ENCODE measurements at regions not wholly inside any gene's neighbourhood (a gene's known extent, or its start where the extent isn't known, plus 50 kb on each side); places are given as distances from the start of the nearest gene placed in this dataset.

DNA sequence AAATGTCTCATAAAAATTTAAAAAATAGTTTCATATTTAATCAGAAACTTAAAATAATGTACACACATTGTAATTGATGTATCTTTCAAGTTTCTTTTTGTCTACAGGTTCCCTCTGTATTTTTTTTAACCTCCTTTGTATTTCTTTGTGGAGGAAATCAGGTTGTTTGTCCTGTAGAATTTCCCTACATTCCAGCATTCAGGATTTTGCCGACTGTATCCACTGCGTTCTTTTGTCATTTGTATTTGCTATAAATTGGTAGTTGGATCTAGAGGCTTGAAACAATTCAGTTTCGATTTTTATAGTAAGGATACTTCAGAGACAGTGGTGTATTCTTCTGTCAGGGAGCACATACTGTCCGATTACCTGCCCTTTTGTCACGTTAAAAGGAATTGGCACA is 367.2 kb downstream of the SOX2 start:
- no peaks in the 10 kb centered on the region for H3K27me3 ChIP-seq (ENCODE audit: insufficient read depth)
- no peak overlapping the region for H3K4me2 ChIP-seq
- H3F3A ChIP-seq (replicated peaks; ENCODE audit: insufficient read depth), result no peaks in the 10 kb centered on the region
- no peak for DNase-seq
- ChIA-PET POLR2A (no interaction called here), CTCF (no interaction called here)
- H3K9me3 ChIP-seq, result no peaks in the 10 kb centered on the region
- no peaks in the 10 kb centered on the region for H3K79me2 ChIP-seq (ENCODE audit: insufficient read depth)
- H3K27ac ChIP-seq (ENCODE audit: low read depth in 2 of 2, low read length in 1 of 2), result no peak overlapping the region
- H3K9ac ChIP-seq, result no peak overlapping the region
- H4K20me1 ChIP-seq (ENCODE audit: insufficient read depth), result no peaks in the 10 kb centered on the region
- 72% methylated on average over 5 of the region's 5 CpGs for WGBS (ENCODE audit: low lambda C conversion rate)
- H2AFZ ChIP-seq (ENCODE audit: low read depth), result no peak overlapping the region
- TF ChIP-seq, protein P1, sequence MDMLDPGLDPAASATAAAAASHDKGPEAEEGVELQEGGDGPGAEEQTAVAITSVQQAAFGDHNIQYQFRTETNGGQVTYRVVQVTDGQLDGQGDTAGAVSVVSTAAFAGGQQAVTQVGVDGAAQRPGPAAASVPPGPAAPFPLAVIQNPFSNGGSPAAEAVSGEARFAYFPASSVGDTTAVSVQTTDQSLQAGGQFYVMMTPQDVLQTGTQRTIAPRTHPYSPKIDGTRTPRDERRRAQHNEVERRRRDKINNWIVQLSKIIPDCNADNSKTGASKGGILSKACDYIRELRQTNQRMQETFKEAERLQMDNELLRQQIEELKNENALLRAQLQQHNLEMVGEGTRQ (IDR thresholded peaks at IDR 0.05; ENCODE audit: borderline replicate concordance, low read depth, low read length), result no peak
- TF ChIP-seq FOSL2 (IDR thresholded peaks at IDR 0.05; ENCODE audit: borderline replicate concordance, low read depth) (no peak), RXRA (IDR thresholded peaks at IDR 0.05; ENCODE audit: borderline replicate concordance, low read depth) (no peak), EZH2phosphoT487 (IDR thresholded peaks at IDR 0.05; ENCODE audit: borderline replicate concordance, low read depth) (no peak), YY1 (IDR thresholded peaks at IDR 0.05; ENCODE audit: low read depth) (no peak), GATA2 (CRISPR knock-in tag; IDR thresholded peaks at IDR 0.05) (no peak), RFX5 (IDR thresholded peaks at IDR 0.05; ENCODE audit: low read length) (no peak), FOXJ3 (CRISPR knock-in tag; IDR thresholded peaks at IDR 0.05) (no peak), NFIC (IDR thresholded peaks at IDR 0.05; ENCODE audit: borderline replicate concordance) (no peak), NRF1 (IDR thresholded peaks at IDR 0.05; ENCODE audit: low read depth, low read length) (no peak), ELF1 (IDR thresholded peaks at IDR 0.05) (no peak), JUND (IDR thresholded peaks at IDR 0.05) (no peak), MEF2A (IDR thresholded peaks at IDR 0.05; ENCODE audit: borderline replicate concordance, low read depth) (no peak)
- TF ChIP-seq, protein P2, sequence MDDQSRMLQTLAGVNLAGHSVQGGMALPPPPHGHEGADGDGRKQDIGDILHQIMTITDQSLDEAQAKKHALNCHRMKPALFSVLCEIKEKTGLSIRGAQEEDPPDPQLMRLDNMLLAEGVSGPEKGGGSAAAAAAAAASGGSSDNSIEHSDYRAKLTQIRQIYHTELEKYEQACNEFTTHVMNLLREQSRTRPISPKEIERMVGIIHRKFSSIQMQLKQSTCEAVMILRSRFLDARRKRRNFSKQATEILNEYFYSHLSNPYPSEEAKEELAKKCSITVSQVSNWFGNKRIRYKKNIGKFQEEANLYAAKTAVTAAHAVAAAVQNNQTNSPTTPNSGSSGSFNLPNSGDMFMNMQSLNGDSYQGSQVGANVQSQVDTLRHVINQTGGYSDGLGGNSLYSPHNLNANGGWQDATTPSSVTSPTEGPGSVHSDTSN (IDR thresholded peaks at IDR 0.05), result no peak
- TF ChIP-seq, protein P3, sequence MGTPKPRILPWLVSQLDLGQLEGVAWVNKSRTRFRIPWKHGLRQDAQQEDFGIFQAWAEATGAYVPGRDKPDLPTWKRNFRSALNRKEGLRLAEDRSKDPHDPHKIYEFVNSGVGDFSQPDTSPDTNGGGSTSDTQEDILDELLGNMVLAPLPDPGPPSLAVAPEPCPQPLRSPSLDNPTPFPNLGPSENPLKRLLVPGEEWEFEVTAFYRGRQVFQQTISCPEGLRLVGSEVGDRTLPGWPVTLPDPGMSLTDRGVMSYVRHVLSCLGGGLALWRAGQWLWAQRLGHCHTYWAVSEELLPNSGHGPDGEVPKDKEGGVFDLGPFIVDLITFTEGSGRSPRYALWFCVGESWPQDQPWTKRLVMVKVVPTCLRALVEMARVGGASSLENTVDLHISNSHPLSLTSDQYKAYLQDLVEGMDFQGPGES (IDR thresholded peaks at IDR 0.05; ENCODE audit: low read depth, low read length), result no peak
- TF ChIP-seq, protein P4, sequence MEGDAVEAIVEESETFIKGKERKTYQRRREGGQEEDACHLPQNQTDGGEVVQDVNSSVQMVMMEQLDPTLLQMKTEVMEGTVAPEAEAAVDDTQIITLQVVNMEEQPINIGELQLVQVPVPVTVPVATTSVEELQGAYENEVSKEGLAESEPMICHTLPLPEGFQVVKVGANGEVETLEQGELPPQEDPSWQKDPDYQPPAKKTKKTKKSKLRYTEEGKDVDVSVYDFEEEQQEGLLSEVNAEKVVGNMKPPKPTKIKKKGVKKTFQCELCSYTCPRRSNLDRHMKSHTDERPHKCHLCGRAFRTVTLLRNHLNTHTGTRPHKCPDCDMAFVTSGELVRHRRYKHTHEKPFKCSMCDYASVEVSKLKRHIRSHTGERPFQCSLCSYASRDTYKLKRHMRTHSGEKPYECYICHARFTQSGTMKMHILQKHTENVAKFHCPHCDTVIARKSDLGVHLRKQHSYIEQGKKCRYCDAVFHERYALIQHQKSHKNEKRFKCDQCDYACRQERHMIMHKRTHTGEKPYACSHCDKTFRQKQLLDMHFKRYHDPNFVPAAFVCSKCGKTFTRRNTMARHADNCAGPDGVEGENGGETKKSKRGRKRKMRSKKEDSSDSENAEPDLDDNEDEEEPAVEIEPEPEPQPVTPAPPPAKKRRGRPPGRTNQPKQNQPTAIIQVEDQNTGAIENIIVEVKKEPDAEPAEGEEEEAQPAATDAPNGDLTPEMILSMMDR (IDR thresholded peaks at IDR 0.05), result no peak
- TF ChIP-seq, protein P5, sequence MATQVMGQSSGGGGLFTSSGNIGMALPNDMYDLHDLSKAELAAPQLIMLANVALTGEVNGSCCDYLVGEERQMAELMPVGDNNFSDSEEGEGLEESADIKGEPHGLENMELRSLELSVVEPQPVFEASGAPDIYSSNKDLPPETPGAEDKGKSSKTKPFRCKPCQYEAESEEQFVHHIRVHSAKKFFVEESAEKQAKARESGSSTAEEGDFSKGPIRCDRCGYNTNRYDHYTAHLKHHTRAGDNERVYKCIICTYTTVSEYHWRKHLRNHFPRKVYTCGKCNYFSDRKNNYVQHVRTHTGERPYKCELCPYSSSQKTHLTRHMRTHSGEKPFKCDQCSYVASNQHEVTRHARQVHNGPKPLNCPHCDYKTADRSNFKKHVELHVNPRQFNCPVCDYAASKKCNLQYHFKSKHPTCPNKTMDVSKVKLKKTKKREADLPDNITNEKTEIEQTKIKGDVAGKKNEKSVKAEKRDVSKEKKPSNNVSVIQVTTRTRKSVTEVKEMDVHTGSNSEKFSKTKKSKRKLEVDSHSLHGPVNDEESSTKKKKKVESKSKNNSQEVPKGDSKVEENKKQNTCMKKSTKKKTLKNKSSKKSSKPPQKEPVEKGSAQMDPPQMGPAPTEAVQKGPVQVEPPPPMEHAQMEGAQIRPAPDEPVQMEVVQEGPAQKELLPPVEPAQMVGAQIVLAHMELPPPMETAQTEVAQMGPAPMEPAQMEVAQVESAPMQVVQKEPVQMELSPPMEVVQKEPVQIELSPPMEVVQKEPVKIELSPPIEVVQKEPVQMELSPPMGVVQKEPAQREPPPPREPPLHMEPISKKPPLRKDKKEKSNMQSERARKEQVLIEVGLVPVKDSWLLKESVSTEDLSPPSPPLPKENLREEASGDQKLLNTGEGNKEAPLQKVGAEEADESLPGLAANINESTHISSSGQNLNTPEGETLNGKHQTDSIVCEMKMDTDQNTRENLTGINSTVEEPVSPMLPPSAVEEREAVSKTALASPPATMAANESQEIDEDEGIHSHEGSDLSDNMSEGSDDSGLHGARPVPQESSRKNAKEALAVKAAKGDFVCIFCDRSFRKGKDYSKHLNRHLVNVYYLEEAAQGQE (IDR thresholded peaks at IDR 0.05; ENCODE audit: low read depth, low read length), result no peak
- TF ChIP-seq, protein P6, sequence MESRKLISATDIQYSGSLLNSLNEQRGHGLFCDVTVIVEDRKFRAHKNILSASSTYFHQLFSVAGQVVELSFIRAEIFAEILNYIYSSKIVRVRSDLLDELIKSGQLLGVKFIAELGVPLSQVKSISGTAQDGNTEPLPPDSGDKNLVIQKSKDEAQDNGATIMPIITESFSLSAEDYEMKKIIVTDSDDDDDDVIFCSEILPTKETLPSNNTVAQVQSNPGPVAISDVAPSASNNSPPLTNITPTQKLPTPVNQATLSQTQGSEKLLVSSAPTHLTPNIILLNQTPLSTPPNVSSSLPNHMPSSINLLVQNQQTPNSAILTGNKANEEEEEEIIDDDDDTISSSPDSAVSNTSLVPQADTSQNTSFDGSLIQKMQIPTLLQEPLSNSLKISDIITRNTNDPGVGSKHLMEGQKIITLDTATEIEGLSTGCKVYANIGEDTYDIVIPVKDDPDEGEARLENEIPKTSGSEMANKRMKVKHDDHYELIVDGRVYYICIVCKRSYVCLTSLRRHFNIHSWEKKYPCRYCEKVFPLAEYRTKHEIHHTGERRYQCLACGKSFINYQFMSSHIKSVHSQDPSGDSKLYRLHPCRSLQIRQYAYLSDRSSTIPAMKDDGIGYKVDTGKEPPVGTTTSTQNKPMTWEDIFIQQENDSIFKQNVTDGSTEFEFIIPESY (IDR thresholded peaks at IDR 0.05; ENCODE audit: borderline replicate concordance, low read depth), result no peak
- TF ChIP-seq, protein P7, sequence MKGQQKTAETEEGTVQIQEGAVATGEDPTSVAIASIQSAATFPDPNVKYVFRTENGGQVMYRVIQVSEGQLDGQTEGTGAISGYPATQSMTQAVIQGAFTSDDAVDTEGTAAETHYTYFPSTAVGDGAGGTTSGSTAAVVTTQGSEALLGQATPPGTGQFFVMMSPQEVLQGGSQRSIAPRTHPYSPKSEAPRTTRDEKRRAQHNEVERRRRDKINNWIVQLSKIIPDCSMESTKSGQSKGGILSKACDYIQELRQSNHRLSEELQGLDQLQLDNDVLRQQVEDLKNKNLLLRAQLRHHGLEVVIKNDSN (IDR thresholded peaks at IDR 0.05; ENCODE audit: borderline replicate concordance, low read depth), result no peak
- no peaks in the 10 kb centered on the region for H3K9me2 ChIP-seq
- no peaks in the 10 kb centered on the region for H3K4me1 ChIP-seq (ENCODE audit: control insufficient read depth in 1 of 2, insufficient read depth in 2 of 2, low read depth in 1 of 2, low read length in 1 of 2)
- no peak overlapping the region for H3K4me3 ChIP-seq (ENCODE audit: low read depth in 2 of 2, low read length in 1 of 2)
- H3K36me3 ChIP-seq (replicated peaks in 1 of 2; ENCODE audit: control insufficient read depth in 1 of 2, insufficient read depth in 2 of 2, low read length in 1 of 2), result no peaks in the 10 kb centered on the region

Measured in SK-N-SH (cell line).